LNCAP (cell line): ENCODE measurements at regions not wholly inside any gene's neighbourhood (a gene's known extent, or its start where the extent isn't known, plus 50 kb on each side); places are given as distances from the start of the nearest gene placed in this dataset.

Source experiments
- TF ChIP-seq, protein P1 (sequence below): fragments of 450-650 bp; IDR thresholded peaks from 2 replicates; pipeline ENCODE4 v1.5.1; 2017; ENCODE audit warnings: mild to moderate bottlenecking

DNA sequence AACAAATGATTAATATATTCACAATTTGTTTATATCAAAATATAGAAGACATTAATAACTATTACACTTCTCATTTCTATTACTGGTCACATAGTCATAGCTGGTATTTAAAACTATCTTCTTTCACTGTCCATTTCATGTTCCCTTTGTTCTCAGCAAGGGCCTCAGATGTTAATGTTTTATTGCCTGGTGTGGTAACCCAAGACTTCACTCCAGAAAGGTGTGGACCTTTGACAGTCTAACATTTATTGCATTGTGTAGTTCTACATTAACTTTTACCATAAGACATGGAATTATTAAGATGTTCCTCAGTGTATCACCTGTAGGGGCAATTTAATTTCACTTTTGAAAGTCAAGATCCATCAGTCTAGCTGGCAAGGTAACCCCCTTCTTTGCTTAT lies 691.3 kb downstream of the SQOR start:
- TF ChIP-seq, protein P1, sequence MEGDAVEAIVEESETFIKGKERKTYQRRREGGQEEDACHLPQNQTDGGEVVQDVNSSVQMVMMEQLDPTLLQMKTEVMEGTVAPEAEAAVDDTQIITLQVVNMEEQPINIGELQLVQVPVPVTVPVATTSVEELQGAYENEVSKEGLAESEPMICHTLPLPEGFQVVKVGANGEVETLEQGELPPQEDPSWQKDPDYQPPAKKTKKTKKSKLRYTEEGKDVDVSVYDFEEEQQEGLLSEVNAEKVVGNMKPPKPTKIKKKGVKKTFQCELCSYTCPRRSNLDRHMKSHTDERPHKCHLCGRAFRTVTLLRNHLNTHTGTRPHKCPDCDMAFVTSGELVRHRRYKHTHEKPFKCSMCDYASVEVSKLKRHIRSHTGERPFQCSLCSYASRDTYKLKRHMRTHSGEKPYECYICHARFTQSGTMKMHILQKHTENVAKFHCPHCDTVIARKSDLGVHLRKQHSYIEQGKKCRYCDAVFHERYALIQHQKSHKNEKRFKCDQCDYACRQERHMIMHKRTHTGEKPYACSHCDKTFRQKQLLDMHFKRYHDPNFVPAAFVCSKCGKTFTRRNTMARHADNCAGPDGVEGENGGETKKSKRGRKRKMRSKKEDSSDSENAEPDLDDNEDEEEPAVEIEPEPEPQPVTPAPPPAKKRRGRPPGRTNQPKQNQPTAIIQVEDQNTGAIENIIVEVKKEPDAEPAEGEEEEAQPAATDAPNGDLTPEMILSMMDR: no peak

DNA sequence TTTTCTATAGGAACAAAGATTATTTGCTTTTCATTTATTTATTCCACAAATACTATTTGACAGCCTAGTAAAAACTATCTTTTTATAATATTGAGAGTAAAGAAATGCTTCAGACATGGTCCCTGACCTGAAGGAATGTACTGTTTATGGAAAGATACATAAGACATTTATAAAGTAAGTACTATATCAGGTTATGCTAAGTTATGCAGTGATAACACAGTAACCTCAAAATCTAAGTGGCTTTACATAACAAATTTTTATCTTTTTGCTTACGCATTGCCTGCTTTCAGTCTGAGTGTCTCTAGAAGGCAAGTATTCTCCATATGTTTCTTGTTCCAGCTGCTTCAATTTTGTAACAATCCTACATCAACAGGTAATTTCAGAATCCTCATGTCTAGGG lies 694.0 kb downstream of the SQOR start:
- TF ChIP-seq, protein P1: no peak

DNA sequence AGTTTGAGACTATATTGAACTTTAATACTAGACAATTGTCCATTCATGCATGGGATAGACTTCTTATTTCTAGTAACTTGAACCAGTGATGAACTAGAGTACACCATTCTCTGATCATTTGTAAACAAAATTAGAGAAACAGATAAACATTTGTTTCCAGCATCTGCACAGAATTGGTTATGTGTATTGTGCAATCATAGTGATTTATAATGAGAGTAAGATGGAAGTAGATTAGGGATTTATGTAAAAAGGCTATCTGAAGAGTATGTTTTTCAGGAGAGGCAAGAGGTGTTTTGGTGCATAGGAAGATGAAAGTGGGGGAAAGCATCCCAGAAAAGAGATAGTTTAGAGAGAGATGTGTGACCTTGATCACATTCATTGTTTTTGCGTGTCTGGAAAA lies 695.0 kb downstream of the SQOR start:
- TF ChIP-seq, protein P1: no peak

DNA sequence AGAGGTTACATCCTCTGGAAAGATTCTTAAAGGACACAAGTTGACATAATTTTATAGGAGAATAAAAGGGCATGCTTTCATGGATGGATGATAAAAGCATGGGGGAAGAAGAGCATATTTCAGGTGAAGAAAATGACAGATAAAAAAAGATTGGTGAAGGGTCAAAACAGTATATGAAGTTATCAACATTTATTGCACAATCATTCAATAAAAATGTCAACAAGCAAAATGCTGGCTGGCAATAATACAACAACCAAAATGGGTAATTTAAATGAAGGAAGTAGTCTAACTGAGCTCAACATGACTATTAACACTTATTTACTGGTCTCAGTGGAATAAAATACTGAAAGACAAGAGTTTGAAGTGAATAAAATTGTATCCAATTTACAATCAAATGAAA lies 696.7 kb downstream of the SQOR start:
- TF ChIP-seq, protein P1: no peak

DNA sequence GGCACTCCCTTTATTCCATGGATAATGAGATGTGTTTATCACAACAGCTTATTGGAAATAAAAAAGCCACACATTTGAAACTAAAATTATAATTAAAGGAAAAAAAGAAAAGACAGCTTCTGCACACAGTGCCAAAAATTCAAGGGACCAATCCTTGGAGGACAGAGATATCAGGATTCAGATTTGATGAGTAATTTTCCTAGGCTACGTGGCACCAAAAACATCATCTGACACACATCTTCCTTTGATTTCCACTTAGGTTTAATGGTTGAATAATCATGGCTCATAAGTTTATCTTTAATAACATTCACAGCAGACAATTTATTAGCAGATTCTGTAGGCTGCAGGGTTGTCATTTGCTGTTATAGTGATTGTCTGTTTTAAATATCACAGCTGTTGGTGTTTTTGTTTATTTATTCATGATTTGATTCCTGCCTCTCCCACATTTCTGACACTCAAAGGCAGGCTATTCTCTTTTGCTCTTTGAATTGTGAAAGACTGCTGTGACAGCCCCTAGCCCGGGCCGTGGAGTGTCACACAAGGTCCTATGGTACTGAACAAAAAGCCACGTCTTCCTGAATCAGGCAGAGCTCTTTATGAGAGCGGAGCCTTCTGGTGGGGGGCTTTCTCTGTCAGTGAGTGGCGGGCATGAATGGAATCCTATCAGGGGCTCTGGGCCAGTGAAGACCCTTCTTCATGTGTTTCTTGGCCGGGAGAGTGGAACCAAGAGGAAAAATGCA lies 708.5 kb downstream of the SQOR start:
- TF ChIP-seq, protein P1: no peak

DNA sequence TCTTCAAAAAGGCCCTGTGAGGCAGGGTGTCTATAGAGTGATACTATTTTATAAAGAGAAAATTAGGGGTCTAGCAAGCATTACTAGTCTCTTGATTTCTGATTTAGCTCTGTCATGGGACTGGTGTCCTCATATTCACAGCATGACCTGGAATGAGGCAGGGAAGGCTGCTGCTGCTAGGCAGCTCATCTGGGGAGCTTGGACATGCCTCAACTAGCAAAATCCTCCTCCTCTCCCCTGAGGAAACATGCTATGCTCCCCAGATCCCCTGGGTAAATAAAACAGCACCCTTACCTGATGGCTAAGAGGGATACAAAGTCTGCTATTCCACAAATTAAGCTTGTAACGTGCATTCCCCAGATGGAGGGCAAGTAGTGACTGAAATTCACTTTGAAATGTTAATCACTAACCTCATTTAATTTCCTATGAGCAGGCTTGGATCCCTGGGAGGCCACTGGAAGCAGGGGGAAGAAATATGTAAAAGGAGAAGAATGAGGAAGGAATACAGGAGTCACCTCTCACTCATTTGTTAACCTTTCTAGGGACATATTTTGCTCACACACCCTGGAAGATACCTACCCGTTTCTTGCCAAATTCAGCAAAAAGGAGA lies 709.4 kb downstream of the SQOR start:
- TF ChIP-seq, protein P1: no peak

DNA sequence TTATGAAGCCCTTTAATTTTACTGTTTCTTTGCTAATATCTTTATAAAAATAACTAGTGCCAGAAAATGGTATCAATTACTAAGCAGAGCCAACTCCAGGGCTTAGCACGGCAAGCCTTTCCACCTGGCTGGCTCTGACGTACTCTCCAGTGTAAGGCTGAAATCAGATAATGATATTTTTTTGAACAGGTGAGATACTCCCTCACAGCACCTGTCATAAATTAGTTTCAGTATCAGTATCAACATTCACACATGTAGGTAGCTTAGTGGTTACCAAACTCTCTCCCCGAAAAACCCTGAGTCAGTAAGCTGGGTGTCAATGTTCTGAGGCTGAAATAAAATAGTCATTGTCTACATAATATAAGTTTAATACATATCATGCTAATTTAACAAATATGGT lies 710.1 kb downstream of the SQOR start:
- TF ChIP-seq, protein P1: no peak
